Body of pancreas (tissue), 4 donors: ENCODE measurements at regions not wholly inside any gene's neighbourhood (a gene's known extent, or its start where the extent isn't known, plus 50 kb on each side); places are given as distances from the start of the nearest gene placed in this dataset.

Source experiments
- POLR2A ChIP-seq, 3 donors: fragments of 450-650 bp; IDR thresholded peaks; one replicate each; pipeline ENCODE4 v1.6.1; 2016; ENCODE audit warnings: antibody characterized with exemption in 3 of 3, mild to moderate bottlenecking in 2 of 3
- TF ChIP-seq, protein P1 (sequence below), 7 experiments: fragments of 450-650 bp in 4 of 7; fragments of 200-600 bp in 3 of 7; sonication (generic) in 3 of 7; IDR thresholded peaks; one replicate each; pipeline ENCODE4 v1.5.1; 2016 to 2019; ENCODE audit warnings: antibody characterized with exemption in 7 of 7

DNA sequence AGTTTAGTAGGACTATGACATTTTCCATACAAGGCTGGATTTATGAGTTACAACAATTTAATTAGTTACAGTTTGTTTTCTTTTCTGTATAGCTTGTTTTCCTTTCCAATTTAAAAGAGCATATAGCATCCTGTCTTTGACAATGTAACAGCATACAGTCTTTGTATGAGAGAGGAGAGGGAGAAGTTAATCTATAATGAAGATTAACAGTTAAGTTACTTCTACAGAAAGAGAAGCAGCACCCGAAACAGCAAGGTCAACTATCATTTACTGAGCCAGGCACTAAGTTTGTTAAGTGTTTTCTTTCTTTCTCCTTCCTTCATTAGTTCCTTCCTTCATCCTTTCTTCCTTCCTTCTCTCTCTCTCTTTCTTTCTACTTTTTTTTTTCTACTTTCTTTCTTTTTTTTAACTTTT lies 52.3 kb upstream of the RAB4A start:
- TF ChIP-seq, protein P1, sequence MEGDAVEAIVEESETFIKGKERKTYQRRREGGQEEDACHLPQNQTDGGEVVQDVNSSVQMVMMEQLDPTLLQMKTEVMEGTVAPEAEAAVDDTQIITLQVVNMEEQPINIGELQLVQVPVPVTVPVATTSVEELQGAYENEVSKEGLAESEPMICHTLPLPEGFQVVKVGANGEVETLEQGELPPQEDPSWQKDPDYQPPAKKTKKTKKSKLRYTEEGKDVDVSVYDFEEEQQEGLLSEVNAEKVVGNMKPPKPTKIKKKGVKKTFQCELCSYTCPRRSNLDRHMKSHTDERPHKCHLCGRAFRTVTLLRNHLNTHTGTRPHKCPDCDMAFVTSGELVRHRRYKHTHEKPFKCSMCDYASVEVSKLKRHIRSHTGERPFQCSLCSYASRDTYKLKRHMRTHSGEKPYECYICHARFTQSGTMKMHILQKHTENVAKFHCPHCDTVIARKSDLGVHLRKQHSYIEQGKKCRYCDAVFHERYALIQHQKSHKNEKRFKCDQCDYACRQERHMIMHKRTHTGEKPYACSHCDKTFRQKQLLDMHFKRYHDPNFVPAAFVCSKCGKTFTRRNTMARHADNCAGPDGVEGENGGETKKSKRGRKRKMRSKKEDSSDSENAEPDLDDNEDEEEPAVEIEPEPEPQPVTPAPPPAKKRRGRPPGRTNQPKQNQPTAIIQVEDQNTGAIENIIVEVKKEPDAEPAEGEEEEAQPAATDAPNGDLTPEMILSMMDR (IDR thresholded peaks at IDR 0.05): no peak
- no peak for TF ChIP-seq POLR2A (IDR thresholded peaks at IDR 0.05)
